ENCODE measurements at regions not wholly inside any gene's neighbourhood (a gene's known extent, or its start where the extent isn't known, plus 50 kb on each side); places are given as distances from the start of the nearest gene placed in this dataset.

DNA sequence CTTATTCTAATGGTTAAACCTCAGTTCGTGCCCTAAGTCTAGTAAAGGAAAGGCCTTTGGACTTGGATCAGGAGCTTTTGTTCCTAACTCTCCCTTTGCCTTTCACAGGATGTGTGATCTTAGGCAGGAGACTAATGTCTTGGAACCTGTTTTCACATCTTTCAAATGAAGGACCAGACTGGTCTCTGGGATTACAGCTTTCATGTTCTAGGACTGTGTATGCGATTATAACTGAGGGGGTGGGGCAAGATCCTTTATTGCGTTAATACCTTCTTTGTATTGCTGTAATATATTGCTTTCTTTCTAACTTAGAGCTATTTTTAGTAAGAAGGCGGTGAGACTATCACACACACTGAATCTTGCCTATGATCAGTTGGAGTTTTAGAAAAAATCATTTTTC, 368.1 kb downstream of the RPRM start:
- Histone ChIP-seq H3K4me3 (no peak overlapping the region), H3K9me3 (ENCODE audit: low read depth) (no peaks in the 10 kb centered on the region), H3K36me3 (replicated peaks; ENCODE audit: insufficient read depth, low read depth) (no peaks in the 10 kb centered on the region), H3K4me2 (no peak overlapping the region), H3K4me1 (ENCODE audit: insufficient read depth) (no peaks in the 10 kb centered on the region), H3K27me3 (no peaks in the 10 kb centered on the region), H3K79me2 (no peaks in the 10 kb centered on the region), H2AFZ (no peak overlapping the region), H4K20me1 (ENCODE audit: insufficient read depth, poor library complexity, severe bottlenecking) (no peaks in the 10 kb centered on the region), H3K27ac (no peak overlapping the region), H3K9me2 (replicated peaks; ENCODE audit: insufficient read depth) (no peaks in the 10 kb centered on the region)
- 81% methylated on average over 4 of the region's 4 CpGs for WGBS (ENCODE audit: low lambda C conversion rate, missing lambda C conversion rate)
- DNase-seq (ENCODE audit: low spot score), result no peak
- TF ChIP-seq EZH2phosphoT487 (IDR thresholded peaks at IDR 0.05; ENCODE audit: low read depth, severe bottlenecking, unreplicated experiment), result no peak
- no peak for TF ChIP-seq EZH2 (IDR thresholded peaks at IDR 0.05; ENCODE audit: borderline replicate concordance)
- TF ChIP-seq, protein P1, sequence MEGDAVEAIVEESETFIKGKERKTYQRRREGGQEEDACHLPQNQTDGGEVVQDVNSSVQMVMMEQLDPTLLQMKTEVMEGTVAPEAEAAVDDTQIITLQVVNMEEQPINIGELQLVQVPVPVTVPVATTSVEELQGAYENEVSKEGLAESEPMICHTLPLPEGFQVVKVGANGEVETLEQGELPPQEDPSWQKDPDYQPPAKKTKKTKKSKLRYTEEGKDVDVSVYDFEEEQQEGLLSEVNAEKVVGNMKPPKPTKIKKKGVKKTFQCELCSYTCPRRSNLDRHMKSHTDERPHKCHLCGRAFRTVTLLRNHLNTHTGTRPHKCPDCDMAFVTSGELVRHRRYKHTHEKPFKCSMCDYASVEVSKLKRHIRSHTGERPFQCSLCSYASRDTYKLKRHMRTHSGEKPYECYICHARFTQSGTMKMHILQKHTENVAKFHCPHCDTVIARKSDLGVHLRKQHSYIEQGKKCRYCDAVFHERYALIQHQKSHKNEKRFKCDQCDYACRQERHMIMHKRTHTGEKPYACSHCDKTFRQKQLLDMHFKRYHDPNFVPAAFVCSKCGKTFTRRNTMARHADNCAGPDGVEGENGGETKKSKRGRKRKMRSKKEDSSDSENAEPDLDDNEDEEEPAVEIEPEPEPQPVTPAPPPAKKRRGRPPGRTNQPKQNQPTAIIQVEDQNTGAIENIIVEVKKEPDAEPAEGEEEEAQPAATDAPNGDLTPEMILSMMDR (IDR thresholded peaks at IDR 0.05; ENCODE audit: poor library complexity), result no peak

DNA sequence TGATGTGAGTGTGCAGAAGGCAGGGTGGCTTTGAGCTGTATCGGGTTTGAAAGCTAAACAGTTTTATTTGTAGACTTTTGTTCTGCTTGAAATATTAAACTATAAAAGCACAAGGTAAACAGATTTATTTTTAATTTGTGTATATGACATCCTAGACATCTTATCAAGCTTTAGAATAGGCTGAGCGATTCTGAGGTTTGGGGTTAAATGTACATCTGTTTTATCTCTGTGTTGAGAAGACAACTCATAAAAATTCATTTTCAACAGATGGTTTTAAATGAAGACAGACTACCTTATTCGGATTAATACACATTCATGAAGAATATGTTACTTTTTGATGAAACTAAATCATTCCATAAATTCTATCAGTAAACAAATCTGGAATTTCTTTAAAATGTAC, 368.8 kb downstream of the RPRM start:
- no peaks in the 10 kb centered on the region for H4K20me1 ChIP-seq (ENCODE audit: insufficient read depth, poor library complexity, severe bottlenecking)
- H3K9me3 ChIP-seq (ENCODE audit: low read depth), result no peaks in the 10 kb centered on the region
- no peaks in the 10 kb centered on the region for H3K9me2 ChIP-seq (replicated peaks; ENCODE audit: insufficient read depth)
- WGBS (ENCODE audit: low lambda C conversion rate, missing lambda C conversion rate), result 66% methylated on average over 3 of the region's 3 CpGs
- no peaks in the 10 kb centered on the region for H3K27me3 ChIP-seq
- H3K79me2 ChIP-seq, result no peaks in the 10 kb centered on the region
- no peak for DNase-seq (ENCODE audit: low spot score)
- no peak overlapping the region for H2AFZ ChIP-seq
- no peak overlapping the region for H3K27ac ChIP-seq
- H3K36me3 ChIP-seq (replicated peaks; ENCODE audit: insufficient read depth, low read depth), result no peaks in the 10 kb centered on the region
- no peak overlapping the region for H3K4me3 ChIP-seq
- no peak overlapping the region for H3K4me2 ChIP-seq
- TF ChIP-seq, protein P1 (IDR thresholded peaks at IDR 0.05; ENCODE audit: poor library complexity), result no peak
- TF ChIP-seq EZH2 (IDR thresholded peaks at IDR 0.05; ENCODE audit: borderline replicate concordance), result no peak
- no peak for TF ChIP-seq EZH2phosphoT487 (IDR thresholded peaks at IDR 0.05; ENCODE audit: low read depth, severe bottlenecking, unreplicated experiment)
- no peaks in the 10 kb centered on the region for H3K4me1 ChIP-seq (ENCODE audit: insufficient read depth)

DNA sequence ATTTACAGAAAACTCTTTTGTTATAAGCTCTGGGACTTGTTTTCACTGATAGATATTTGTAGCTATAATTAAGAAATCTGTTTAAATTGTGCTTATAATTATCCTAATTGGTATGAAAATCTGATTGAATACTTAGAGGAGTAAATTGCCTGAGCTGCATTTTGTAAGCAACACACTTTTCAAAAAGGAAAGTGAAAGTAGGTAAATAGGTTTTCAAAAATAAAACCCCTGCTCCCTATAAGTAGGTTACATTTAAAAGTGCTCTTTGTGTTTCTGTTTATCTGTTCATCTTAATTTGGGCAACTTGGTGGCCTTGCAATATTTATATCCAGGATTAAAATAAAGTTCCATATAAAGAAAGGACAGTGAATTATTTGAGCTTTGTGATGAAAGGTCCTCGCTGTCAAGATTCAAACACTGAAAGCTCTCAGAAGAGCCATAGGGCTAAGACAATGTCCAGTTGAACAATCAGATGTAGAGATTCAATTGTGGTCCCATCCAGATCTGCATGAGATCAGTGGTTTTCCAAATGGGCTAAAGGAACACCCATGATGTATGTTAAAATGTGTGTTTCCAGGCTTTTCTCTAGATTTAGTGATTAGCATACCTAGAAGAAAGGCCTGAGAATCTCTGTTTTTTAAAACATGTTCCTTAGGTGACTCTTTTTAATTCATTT, 371.6 kb downstream of the RPRM start:
- Histone ChIP-seq H2AFZ (no peak overlapping the region), H3K4me2 (no peak overlapping the region), H3K79me2 (no peaks in the 10 kb centered on the region), H3K9me3 (ENCODE audit: low read depth) (no peaks in the 10 kb centered on the region), H3K4me1 (ENCODE audit: insufficient read depth) (no peaks in the 10 kb centered on the region), H3K27ac (no peak overlapping the region), H3K9me2 (replicated peaks; ENCODE audit: insufficient read depth) (no peaks in the 10 kb centered on the region), H3K27me3 (no peaks in the 10 kb centered on the region), H4K20me1 (ENCODE audit: insufficient read depth, poor library complexity, severe bottlenecking) (no peaks in the 10 kb centered on the region), H3K36me3 (replicated peaks; ENCODE audit: insufficient read depth, low read depth) (no peaks in the 10 kb centered on the region), H3K4me3 (no peak overlapping the region)
- DNase-seq (ENCODE audit: low spot score), result no peak
- TF ChIP-seq EZH2phosphoT487 (IDR thresholded peaks at IDR 0.05; ENCODE audit: low read depth, severe bottlenecking, unreplicated experiment) (no peak), EZH2 (IDR thresholded peaks at IDR 0.05; ENCODE audit: borderline replicate concordance) (no peak)
- TF ChIP-seq, protein P1 (IDR thresholded peaks at IDR 0.05; ENCODE audit: poor library complexity), result no peak
- WGBS (ENCODE audit: low lambda C conversion rate, missing lambda C conversion rate), result 100% methylated on average over 1 of the region's 1 CpG
